ENCODE measurements at regions not wholly inside any gene's neighbourhood (a gene's known extent, or its start where the extent isn't known, plus 50 kb on each side); places are given as distances from the start of the nearest gene placed in this dataset.
A peak's percentile ranks its signal among the peaks of the same experiment; 100 is the strongest.

DNA sequence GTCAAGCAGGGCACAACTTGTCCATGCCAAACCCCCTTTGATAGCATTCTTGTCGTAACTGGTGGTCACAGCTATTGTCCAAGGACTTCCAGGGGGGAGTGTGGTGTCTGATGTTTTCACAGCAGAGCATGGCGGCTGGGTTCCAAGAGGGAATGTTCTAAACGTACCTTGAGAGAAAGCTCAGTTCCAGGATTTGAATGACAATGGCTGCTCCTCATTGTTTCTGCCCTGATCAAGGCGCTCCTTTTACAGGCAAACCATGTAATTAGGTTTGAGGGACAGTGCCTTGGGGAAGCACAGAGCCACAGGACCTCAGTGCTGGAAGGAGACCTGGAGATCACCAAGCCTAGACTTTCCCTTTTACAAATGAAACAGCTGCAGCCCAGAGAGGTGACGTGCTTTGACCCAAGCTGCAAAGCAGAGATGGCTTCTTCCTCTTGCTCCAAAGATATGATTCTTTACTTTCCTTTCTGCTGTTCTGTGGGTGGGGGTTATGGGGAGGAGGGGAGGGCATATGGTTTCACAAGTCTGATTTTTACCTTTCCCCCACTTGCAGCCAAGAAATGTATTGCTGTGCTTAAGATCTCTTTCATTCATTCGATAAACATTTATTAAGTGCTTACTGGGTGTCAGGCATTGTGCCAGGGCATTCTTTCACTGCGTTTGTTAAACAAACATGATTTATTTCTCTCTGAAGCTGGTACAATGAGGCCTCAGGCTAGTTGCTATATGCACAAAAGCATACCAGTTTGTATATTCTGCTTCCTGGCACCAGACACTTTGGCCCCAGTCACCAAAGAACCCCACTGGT lies 172.8 kb downstream of the KTN1 start:
- peak overlapping the region; percentile 15 for H2AK9ac ChIP-seq (replicated peaks; ENCODE audit: low read depth, low read length, poor library complexity)
- H3K4ac ChIP-seq (ENCODE audit: low read depth, low read length): peak overlapping the region; percentile 43; the same call in 1 of the 2 replicates
- ChIA-PET POLR2A (ENCODE audit: unreplicated experiment) (interaction anchor here (0.5 kb wide), 1 partner anchor 1637 kb away, joined by 3 read pairs; the partner anchor contains the start of gene NAA30), CTCF (interaction anchor here (0.7 to 1.2 kb wide), 2 partner anchors 9 kb away, joined by 3 read pairs; no protein-coding TSS in a partner anchor)
- no peaks in the 10 kb centered on the region for H3K79me1 ChIP-seq (ENCODE audit: low read depth in 1 of 2, low read length in 2 of 2)
- H3K36me3 ChIP-seq (ENCODE audit: control insufficient read depth, insufficient read depth, low read length): no peaks in the 10 kb centered on the region
- no peak overlapping the region for H3K27ac ChIP-seq (ENCODE audit: insufficient read depth, low read length)
- intact Hi-C loops (cut with micrococcal nuclease): no loop called here
- H3K27me3 ChIP-seq (ENCODE audit: control insufficient read depth, insufficient read depth, low read length): no peaks in the 10 kb centered on the region
- H3K4me3 ChIP-seq (ENCODE audit: insufficient read depth, low read depth, low read length): no peak overlapping the region
- H2BK20ac ChIP-seq (ENCODE audit: low read depth, low read length): peak overlapping the region; percentile 67; the same call in 1 of the 2 replicates
- dilution Hi-C loops (cut with HindIII; ENCODE audit: low sequenced_read_pairs, unreplicated experiment): no loop called here
- H3K23ac ChIP-seq (ENCODE audit: low read depth, low read length): no peak overlapping the region
- H2BK5ac ChIP-seq (ENCODE audit: low read depth, low read length, poor library complexity, severe bottlenecking): no peak overlapping the region
- peaks cover 11% of the 10 kb centered on the region for H3K4me1 ChIP-seq (ENCODE audit: control insufficient read depth, insufficient read depth, low read length)
- H3K14ac ChIP-seq (replicated peaks; ENCODE audit: low read depth, low read length): peak overlapping the region; percentile 50; the same call in 1 of the 2 replicates
- peak overlapping the region; percentile 61 for H2AFZ ChIP-seq (replicated peaks; ENCODE audit: low read length, poor library complexity)
- BruUV-seq (replicated peaks): no TSS peak
- ATAC-seq (ENCODE audit: low read depth): peak; percentile 72
- H3K18ac ChIP-seq (ENCODE audit: low read depth, low read length): no peak overlapping the region
- peaks cover 5% of the 10 kb centered on the region for H3K9me1 ChIP-seq (ENCODE audit: insufficient read depth, low read length)
- no peak overlapping the region for H3K9ac ChIP-seq (ENCODE audit: low read depth, low read length)
- 43% methylated on average over 1 of the region's 7 CpGs; no CpG with 5 or more reads in 1 of the 2 experiments for WGBS, 2 experiments (ENCODE audit: extremely low coverage in 2 of 2, insufficient read length in 1 of 2)
- peak overlapping the region; percentile 1; the same call in 1 of the 2 replicates for H3K4me2 ChIP-seq (ENCODE audit: low read depth, low read length)
- in situ Hi-C loops (cut with MboI; ENCODE audit: low sequenced_read_pairs): no loop called here
- no peaks in the 10 kb centered on the region for H3K9me3 ChIP-seq (ENCODE audit: control insufficient read depth, insufficient read depth, low read length)
- peak; percentile 65 for DNase-seq
- H2BK120ac ChIP-seq (ENCODE audit: low read depth, low read length): peak overlapping the region; percentile 59; the same call in 1 of the 2 replicates
- H3K56ac ChIP-seq (ENCODE audit: extremely low read depth, insufficient read depth, low read length): no peak overlapping the region
- peak overlapping the region; percentile 17; the same call in 1 of the 2 replicates for H4K91ac ChIP-seq (ENCODE audit: insufficient read depth, low read depth, low read length)
- no peak overlapping the region for H2BK15ac ChIP-seq (ENCODE audit: low read depth, low read length)
- H4K8ac ChIP-seq (ENCODE audit: low read depth in 2 of 2, low read length in 2 of 2): peak overlapping the region in 1 of 2 experiments; percentile 1; a peak in 1 of 4 replicates
- H4K5ac ChIP-seq (ENCODE audit: low read depth, low read length): no peak overlapping the region
- H2AK5ac ChIP-seq (ENCODE audit: low read depth, low read length): peak overlapping the region; percentile 61; the same call in 1 of the 2 replicates
- H4K20me1 ChIP-seq (ENCODE audit: insufficient read depth, low read length): no peaks in the 10 kb centered on the region
- TF ChIP-seq CHD1 (IDR thresholded peaks at IDR 0.05; ENCODE audit: low read depth, low read length) (no peak), RCOR1 (IDR thresholded peaks at IDR 0.05; ENCODE audit: insufficient replicate concordance, low read length) (no peak), MAFK (IDR thresholded peaks at IDR 0.05; ENCODE audit: low read depth, low read length) (no peak), MAZ (IDR thresholded peaks at IDR 0.05; ENCODE audit: borderline replicate concordance, low read depth, low read length) (no peak), BHLHE40 (IDR thresholded peaks at IDR 0.05; ENCODE audit: low read depth, low read length) (no peak), NFE2L2 (IDR thresholded peaks at IDR 0.05; ENCODE audit: low read depth, low read length) (no peak), RFX5 (IDR thresholded peaks at IDR 0.05; ENCODE audit: low read depth, low read length) (no peak), SMC3 (IDR thresholded peaks at IDR 0.05; ENCODE audit: low read depth, low read length) (no peak), FOS (IDR thresholded peaks at IDR 0.05; ENCODE audit: low read depth, low read length) (no peak), POLR2A (IDR thresholded peaks at IDR 0.05; ENCODE audit: low read depth, low read length) (no peak), MXI1 (IDR thresholded peaks at IDR 0.05; ENCODE audit: borderline replicate concordance, low read depth, low read length) (no peak), RAD21 (IDR thresholded peaks at IDR 0.05; ENCODE audit: low read length) (no peak), CEBPB (IDR thresholded peaks at IDR 0.05; ENCODE audit: low read depth, low read length) (no peak)
- TF ChIP-seq, protein P1, sequence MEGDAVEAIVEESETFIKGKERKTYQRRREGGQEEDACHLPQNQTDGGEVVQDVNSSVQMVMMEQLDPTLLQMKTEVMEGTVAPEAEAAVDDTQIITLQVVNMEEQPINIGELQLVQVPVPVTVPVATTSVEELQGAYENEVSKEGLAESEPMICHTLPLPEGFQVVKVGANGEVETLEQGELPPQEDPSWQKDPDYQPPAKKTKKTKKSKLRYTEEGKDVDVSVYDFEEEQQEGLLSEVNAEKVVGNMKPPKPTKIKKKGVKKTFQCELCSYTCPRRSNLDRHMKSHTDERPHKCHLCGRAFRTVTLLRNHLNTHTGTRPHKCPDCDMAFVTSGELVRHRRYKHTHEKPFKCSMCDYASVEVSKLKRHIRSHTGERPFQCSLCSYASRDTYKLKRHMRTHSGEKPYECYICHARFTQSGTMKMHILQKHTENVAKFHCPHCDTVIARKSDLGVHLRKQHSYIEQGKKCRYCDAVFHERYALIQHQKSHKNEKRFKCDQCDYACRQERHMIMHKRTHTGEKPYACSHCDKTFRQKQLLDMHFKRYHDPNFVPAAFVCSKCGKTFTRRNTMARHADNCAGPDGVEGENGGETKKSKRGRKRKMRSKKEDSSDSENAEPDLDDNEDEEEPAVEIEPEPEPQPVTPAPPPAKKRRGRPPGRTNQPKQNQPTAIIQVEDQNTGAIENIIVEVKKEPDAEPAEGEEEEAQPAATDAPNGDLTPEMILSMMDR (conservative IDR thresholded peaks at IDR 0.05; ENCODE audit: low read depth, low read length): no peak
- TF ChIP-seq, protein P2, sequence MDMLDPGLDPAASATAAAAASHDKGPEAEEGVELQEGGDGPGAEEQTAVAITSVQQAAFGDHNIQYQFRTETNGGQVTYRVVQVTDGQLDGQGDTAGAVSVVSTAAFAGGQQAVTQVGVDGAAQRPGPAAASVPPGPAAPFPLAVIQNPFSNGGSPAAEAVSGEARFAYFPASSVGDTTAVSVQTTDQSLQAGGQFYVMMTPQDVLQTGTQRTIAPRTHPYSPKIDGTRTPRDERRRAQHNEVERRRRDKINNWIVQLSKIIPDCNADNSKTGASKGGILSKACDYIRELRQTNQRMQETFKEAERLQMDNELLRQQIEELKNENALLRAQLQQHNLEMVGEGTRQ (IDR thresholded peaks at IDR 0.05; ENCODE audit: low read depth, low read length): no peak
